22Rv1 (cell line): ENCODE measurements at regions not wholly inside any gene's neighbourhood (a gene's known extent, or its start where the extent isn't known, plus 50 kb on each side); places are given as distances from the start of the nearest gene placed in this dataset.

Experiments
- H3K27ac ChIP-seq: fragments of 450-650 bp; 2 replicates; pipeline ENCODE4 v1.5.1; 2017
- ZFX ChIP-seq: fragments of 450-650 bp; IDR thresholded peaks from 2 replicates; pipeline ENCODE4 v1.6.1; 2017; ENCODE audit warnings: antibody characterized with exemption, borderline replicate concordance
- TF ChIP-seq, protein P1 (sequence below): fragments of 450-650 bp; IDR thresholded peaks from 2 replicates; pipeline ENCODE4 v1.5.1; 2017; ENCODE audit warnings: mild to moderate bottlenecking

DNA sequence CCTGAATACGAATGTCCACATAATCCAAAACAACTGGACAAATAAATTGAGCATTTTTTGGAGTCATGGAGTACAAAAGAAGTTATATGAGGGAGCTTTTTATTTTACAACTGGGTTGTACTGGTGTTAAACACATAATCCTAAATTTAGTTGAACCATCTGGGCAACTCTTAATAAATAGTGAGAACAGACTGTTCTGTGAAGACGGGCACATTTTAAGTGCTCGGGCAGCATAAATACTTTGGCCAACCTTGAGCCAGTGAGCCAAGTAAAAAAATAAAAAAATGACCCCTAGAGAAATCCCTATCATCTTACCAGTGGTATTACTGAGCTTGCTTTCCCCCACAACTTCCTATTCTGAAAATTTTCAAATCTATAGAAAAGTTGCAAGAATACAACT lies 50.9 kb upstream of the PSME4 start:
- no peak overlapping the region for H3K27ac ChIP-seq
- no peak for TF ChIP-seq ZFX
- TF ChIP-seq, protein P1, sequence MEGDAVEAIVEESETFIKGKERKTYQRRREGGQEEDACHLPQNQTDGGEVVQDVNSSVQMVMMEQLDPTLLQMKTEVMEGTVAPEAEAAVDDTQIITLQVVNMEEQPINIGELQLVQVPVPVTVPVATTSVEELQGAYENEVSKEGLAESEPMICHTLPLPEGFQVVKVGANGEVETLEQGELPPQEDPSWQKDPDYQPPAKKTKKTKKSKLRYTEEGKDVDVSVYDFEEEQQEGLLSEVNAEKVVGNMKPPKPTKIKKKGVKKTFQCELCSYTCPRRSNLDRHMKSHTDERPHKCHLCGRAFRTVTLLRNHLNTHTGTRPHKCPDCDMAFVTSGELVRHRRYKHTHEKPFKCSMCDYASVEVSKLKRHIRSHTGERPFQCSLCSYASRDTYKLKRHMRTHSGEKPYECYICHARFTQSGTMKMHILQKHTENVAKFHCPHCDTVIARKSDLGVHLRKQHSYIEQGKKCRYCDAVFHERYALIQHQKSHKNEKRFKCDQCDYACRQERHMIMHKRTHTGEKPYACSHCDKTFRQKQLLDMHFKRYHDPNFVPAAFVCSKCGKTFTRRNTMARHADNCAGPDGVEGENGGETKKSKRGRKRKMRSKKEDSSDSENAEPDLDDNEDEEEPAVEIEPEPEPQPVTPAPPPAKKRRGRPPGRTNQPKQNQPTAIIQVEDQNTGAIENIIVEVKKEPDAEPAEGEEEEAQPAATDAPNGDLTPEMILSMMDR, result no peak

DNA sequence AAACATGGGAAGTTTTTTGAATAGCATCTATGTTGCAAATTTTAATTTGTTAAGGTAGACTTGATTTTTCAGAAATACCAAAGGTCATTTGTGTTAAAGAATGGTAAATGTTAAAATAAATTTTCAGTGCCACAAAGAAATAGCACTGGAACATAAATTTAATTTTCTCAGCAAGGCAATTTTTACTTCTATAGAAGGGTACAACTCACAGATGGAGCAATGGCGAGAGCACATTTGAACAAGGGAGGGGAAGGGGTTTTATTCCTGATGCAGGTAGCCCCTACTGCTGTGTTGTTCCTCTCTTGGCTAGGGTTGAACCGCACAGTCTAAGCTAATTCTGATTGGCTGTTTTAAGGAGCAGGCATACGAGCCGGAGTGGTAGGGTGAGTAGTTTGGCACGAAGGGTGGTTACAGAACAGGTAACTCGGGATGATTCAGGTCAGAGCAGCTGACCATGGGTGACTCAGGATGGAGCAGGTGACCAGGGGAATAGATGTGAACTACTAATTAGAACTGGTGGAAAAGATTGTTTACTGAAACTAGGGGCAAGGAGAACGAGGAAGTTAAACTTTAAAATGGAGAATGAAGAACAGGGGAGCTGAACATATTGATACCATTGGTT lies 50.1 kb upstream of the PSME4 start:
- H3K27ac ChIP-seq, result no peak overlapping the region
- TF ChIP-seq, protein P1, result no peak
- no peak for TF ChIP-seq ZFX
